GM12875 (cell line): ENCODE measurements at regions not wholly inside any gene's neighbourhood (a gene's known extent, or its start where the extent isn't known, plus 50 kb on each side); places are given as distances from the start of the nearest gene placed in this dataset.

Source experiments
- H3K4me3 ChIP-seq: one replicate; pipeline ENCODE4 v1.5.1; 2011; ENCODE audit warnings: low read depth, low read length, control low read depth
- CTCF ChIP-seq: IDR thresholded peaks from 2 replicates; pipeline ENCODE4 v1.5.1; 2011; ENCODE audit warnings: low read depth, mild to moderate bottlenecking, control low read depth, inconsistent platforms, low read length, moderate library complexity, borderline replicate concordance; ENCODE audit not compliant: insufficient read depth

DNA sequence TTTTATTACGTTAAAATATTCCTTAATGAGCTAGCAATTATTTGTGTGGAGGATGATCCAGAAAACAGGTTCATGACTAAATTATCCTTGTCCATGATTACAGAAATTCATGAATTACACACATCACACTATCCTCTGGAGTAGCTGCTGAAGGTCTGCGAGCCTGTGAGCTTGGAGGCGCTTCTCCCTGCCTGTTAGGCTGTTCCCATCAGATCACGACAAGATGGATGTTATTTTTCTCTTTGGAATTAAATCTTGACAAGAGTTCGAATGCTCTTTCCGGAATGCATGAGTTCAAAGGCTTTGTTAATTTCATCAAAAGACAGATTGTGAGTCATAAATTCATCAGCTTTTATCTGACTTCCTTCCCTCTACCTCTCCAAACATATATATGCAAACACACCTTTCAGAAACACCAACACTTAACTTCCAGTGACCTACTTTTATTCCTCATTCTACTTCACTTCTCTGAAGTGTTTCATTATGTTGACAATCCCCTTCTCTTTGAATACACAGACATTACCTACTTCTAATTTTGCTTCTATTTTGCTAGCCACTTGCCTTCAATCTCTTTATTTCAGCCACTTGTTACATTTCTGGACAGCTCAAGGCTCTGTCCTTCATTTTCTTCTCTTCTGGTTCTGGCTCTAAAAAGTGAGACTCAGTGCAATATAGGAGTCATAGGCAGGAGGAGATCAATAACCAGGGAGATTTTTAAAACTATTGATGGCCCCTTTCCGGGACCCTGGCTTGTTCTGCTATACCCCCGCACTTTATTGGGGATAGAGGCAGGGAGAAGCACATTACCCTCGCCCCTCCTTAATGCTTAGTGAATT lies 274.6 kb downstream of the BTG1 start:
- no peak overlapping the region for H3K4me3 ChIP-seq
- no peak for TF ChIP-seq CTCF

DNA sequence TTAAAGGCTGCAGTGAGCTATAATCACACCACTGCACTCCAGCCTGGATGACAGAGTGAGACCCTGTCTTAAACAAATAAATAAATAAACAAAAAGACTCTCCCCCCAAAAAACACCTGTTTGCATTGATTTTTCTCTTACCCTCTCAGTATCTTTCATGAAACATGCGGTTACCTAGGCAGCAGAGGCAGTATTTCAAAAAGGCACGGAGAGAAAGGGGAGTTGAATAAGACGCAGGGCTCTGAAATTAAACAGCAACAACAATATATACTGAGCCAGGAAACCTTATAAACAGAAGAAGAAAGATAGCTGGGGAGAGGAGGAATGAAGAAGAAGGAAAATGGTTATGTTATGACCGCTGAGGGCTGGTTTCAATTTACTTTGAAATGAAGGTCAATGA lies 277.6 kb downstream of the BTG1 start:
- TF ChIP-seq CTCF: no peak
- no peak overlapping the region for H3K4me3 ChIP-seq

DNA sequence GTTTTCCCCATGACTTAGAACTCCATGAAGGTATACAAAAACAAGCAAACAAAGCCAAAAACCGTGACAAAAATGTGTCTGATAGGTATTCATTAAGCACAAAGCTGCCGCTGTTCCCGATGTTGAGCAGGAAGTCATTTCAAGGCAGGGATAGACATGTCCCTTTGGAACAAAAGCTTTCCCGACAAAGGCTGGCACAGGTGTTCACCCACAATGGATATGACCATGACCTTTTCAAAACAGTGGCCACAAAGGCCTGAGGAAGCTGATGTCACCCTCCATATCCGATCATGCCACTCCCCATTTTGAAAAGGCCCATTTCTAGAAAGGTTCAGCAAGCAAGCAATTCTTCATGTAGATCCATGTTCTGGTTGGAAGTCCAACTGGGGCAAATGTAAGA lies 279.1 kb downstream of the BTG1 start:
- no peak overlapping the region for H3K4me3 ChIP-seq
- TF ChIP-seq CTCF: no peak

- H3K4me3 ChIP-seq: no peak overlapping the region
- no peak for TF ChIP-seq CTCF
Observed at GRCh38 chr12:91863702-91864101, 281.9 kb downstream of the BTG1 start.

DNA sequence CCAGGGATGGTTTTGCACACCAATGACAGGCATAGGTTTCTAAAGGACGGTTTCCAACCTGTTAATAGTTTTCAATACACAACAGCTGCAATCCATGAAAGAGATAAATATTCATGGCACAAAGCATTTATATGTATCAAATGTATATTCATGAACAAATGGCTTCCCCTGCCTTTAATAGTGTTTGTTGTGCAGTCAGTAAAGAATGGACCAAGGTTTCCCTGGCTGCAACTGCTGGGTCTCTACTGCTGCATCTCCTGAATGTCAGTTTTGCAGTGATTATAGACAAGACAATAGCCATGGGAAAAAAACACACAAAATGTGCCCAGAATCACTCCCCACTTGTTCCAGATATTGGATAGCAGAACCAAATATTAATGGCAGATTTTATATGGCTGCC lies 284.1 kb downstream of the BTG1 start:
- no peak overlapping the region for H3K4me3 ChIP-seq
- no peak for TF ChIP-seq CTCF

GRCh38 chr12:91859347-91859746 lies 286.3 kb downstream of the BTG1 start:
- TF ChIP-seq CTCF: no peak
- H3K4me3 ChIP-seq: no peak overlapping the region

DNA sequence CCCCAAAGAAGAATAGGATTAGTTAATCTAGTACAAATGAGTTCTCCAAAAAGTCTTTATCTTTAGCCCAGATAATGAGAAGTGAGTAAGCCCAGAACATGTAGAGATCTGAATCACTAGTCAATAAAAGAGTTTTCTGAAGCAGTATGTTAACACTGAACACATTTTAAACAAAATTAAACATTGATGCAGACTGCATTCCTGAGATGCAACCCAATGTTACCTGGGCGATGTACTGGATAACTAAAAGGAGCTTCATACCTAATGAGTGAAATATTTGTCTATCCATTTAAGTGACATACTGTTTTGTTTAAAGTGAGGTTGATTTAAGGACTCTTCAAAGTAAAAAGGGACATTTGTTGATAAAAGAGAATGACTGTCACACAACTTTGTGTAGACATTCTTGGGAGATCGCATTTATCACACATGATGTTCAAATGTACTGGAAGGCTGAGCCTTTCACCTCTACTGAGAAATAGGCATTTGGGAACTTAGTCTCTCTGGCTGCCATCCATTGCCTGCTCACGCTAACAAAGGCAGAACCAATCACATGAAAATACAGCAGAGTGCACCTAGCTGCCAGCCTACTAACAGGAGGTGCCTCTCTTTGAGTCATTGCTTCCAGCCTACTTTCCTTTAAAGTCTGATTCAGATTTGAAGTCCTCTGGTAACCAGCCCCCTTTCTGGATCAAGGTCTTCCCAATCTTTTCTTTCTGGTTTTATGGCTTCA lies 287.7 kb downstream of the BTG1 start:
- TF ChIP-seq CTCF: no peak
- H3K4me3 ChIP-seq: no peak overlapping the region
